HepG2 (cell line): ENCODE measurements at regions not wholly inside any gene's neighbourhood (a gene's known extent, or its start where the extent isn't known, plus 50 kb on each side); places are given as distances from the start of the nearest gene placed in this dataset.

ENCODE experiments used
- ATAC-seq: fragments of 200-7000 bp; cut with Tn5 transposase; 3 replicates; pipeline ENCODE4 v1.9.1; 2020; ENCODE audit warnings: mild to moderate bottlenecking, moderate library complexity
- BruUV-seq: library from RNA; stranded (reverse); fragments of 400-500 nt; replicated peaks from 2 replicates; lab custom pipeline; 2021; lab: Mats Ljungman, UMichigan
- CTCF ChIA-PET: fragments of 300-600 bp; formaldehyde crosslinking; extraction: SDS; loops from one replicate; lab custom pipeline; 2021; ENCODE audit warnings: low total read pairs, inconsistent platforms, low intra/inter-chr PET ratio; lab: Yijun Ruan, JAX
- POLR2A ChIA-PET: fragments of 350-600 bp; sonication (Branson Sonifier 250); formaldehyde crosslinking; loops from one replicate; lab custom pipeline; 2020; ENCODE audit warnings: antibody characterized with exemption, inconsistent platforms; lab: Yijun Ruan, JAX
- DNase-seq: peaks from one replicate; pipeline ENCODE4 v3.0.0-alpha.2; 2015; ENCODE audit warnings: low spot score
- FAIRE-seq: peaks from 3 replicates; lab custom pipeline; 2011; peaks lifted over from hg19 to GRCh38; lab: Jason Lieb, UNC
- H2AFZ ChIP-seq: one replicate; pipeline ENCODE4 v1.6.1; 2011; ENCODE audit warnings: low read length, inconsistent platforms
- H3K27ac ChIP-seq: fragments of 300-600 bp; 3 replicates; pipeline ENCODE4 v1.8.0; 2011; ENCODE audit warnings: mixed run types, mild to moderate bottlenecking, mixed read lengths, low read length, inconsistent platforms; ENCODE audit not compliant: insufficient read depth; ENCODE audit errors: extremely low read length
- H3K27me3 ChIP-seq, 2 experiments: fragments of 200-600 bp in 1 of 2; 2 replicates in 1 of 2; 3 replicates in 1 of 2; pipeline versions ENCODE4 v1.6.0 to v1.8.0; 2011; ENCODE audit warnings: low read length in 2 of 2, mild to moderate bottlenecking in 2 of 2, moderate library complexity in 2 of 2, inconsistent platforms in 1 of 2; ENCODE audit not compliant: insufficient read depth in 2 of 2, control insufficient read depth in 1 of 2
- H3K36me3 ChIP-seq, 2 experiments: fragments of 200-600 bp in 1 of 2; replicated peaks in 1 of 2; 2 replicates in 1 of 2; 3 replicates in 1 of 2; pipeline versions ENCODE4 v1.5.1 to v1.8.0; 2011; ENCODE audit warnings: low read length in 2 of 2, inconsistent platforms in 1 of 2; ENCODE audit not compliant: insufficient read depth in 2 of 2, control insufficient read depth in 1 of 2
- H3K4me1 ChIP-seq: 2 replicates; pipeline ENCODE4 v1.5.1; 2012; ENCODE audit warnings: low read length, inconsistent platforms; ENCODE audit not compliant: insufficient read depth
- H3K4me2 ChIP-seq: 2 replicates; pipeline ENCODE4 v1.6.0; 2011; ENCODE audit warnings: low read depth, low read length, inconsistent platforms
- H3K4me3 ChIP-seq, 3 experiments: fragments of 200-600 bp in 1 of 3; sonication (generic), shearing (Covaris generic) in 1 of 3; replicated peaks in 1 of 3; 2 replicates each; pipeline ENCODE4 v1.5.1; 2011 to 2016; ENCODE audit warnings: low read length in 3 of 3, inconsistent platforms in 2 of 3, low read depth in 2 of 3, mild to moderate bottlenecking in 2 of 3, control low read depth in 1 of 3, mixed read lengths in 1 of 3; ENCODE audit not compliant: insufficient read depth in 1 of 3
- H3K79me2 ChIP-seq: one replicate; pipeline ENCODE4 v1.6.1; 2011; ENCODE audit warnings: low read length, inconsistent platforms; ENCODE audit not compliant: insufficient read depth
- H3K9ac ChIP-seq: 2 replicates; pipeline ENCODE4 v1.6.0; 2011; ENCODE audit warnings: mild to moderate bottlenecking, low read depth, low read length, inconsistent platforms; ENCODE audit not compliant: insufficient read depth
- H3K9me3 ChIP-seq: 2 replicates; pipeline ENCODE4 v1.5.1; 2012; ENCODE audit warnings: mild to moderate bottlenecking, low read length
- H4K20me1 ChIP-seq: 2 replicates; pipeline ENCODE4 v1.6.0; 2011; ENCODE audit warnings: inconsistent platforms, mild to moderate bottlenecking, low read length, moderate library complexity; ENCODE audit not compliant: insufficient read depth
- ATAD3A ChIP-seq: sonication (generic); formaldehyde crosslinking; IDR thresholded peaks from 2 replicates; pipeline ENCODE4 v1.4.0; 2020; ENCODE audit warnings: missing genetic modification reagents
- BCLAF1 ChIP-seq: fragments of 450-650 bp; IDR thresholded peaks from 2 replicates; pipeline ENCODE4 v1.6.1; 2017; ENCODE audit warnings: mild to moderate bottlenecking
- EEA1 ChIP-seq: sonication (generic); formaldehyde crosslinking; IDR thresholded peaks from 2 replicates; pipeline ENCODE4 v1.5.1; 2020; ENCODE audit warnings: mild to moderate bottlenecking, missing genetic modification reagents, borderline replicate concordance
- MAZ ChIP-seq, 2 experiments: sonication (generic) in 1 of 2; formaldehyde crosslinking in 1 of 2; IDR thresholded peaks; 2 replicates each; pipeline versions ENCODE4 v1.5.0 to v1.6.1; 2012 to 2020; ENCODE audit warnings: low read depth in 2 of 2, mild to moderate bottlenecking in 2 of 2, borderline replicate concordance in 1 of 2, improper control_type of control experiment in 1 of 2, low read length in 1 of 2, missing genetic modification reagents in 1 of 2, moderate library complexity in 1 of 2
- POGK ChIP-seq: sonication (generic); formaldehyde crosslinking; conservative IDR thresholded peaks from 2 replicates; pipeline ENCODE4 v1.8.0; 2022; ENCODE audit warnings: mild to moderate bottlenecking, moderate library complexity, missing genetic modification reagents
- PPARG ChIP-seq: conservative IDR thresholded peaks from 2 replicates; pipeline ENCODE4 v1.6.1; 2016; ENCODE audit warnings: missing biosample characterization, missing genetic modification reagents
- SALL2 ChIP-seq: sonication (generic); formaldehyde crosslinking; IDR thresholded peaks from 2 replicates; pipeline ENCODE4 v1.8.1; 2023; ENCODE audit warnings: mild to moderate bottlenecking, missing genetic modification reagents, inconsistent platforms
- SCMH1 ChIP-seq: sonication (generic); formaldehyde crosslinking; IDR thresholded peaks from 2 replicates; pipeline ENCODE4 v1.9.0; 2021; ENCODE audit warnings: missing genetic modification reagents, mild to moderate bottlenecking, borderline replicate concordance
- ZBTB39 ChIP-seq: sonication (generic); formaldehyde crosslinking; IDR thresholded peaks from 2 replicates; pipeline ENCODE4 v1.5.0; 2020; ENCODE audit warnings: missing genetic modification reagents
- ZBTB44 ChIP-seq: sonication (generic); formaldehyde crosslinking; IDR thresholded peaks from 2 replicates; pipeline ENCODE4 v1.4.0; 2020; ENCODE audit warnings: missing genetic modification reagents
- ZMAT5 ChIP-seq: sonication (generic); formaldehyde crosslinking; IDR thresholded peaks from 2 replicates; pipeline ENCODE4 v1.5.0; 2020; ENCODE audit warnings: mild to moderate bottlenecking, low read depth, missing genetic modification reagents, borderline replicate concordance
- ZNF776 ChIP-seq: sonication (generic); formaldehyde crosslinking; IDR thresholded peaks from 2 replicates; pipeline ENCODE4 v1.4.0; 2020; ENCODE audit warnings: mild to moderate bottlenecking, missing genetic modification reagents
- ZNF878 ChIP-seq: sonication (generic); formaldehyde crosslinking; IDR thresholded peaks from 2 replicates; pipeline ENCODE4 v1.8.1; 2023; ENCODE audit warnings: mild to moderate bottlenecking, missing genetic modification reagents, moderate library complexity
- WGBS: methylation state at CpG from one replicate; pipeline ENCODE4 v1.1.6; 2017; ENCODE audit warnings: low lambda C conversion rate; 5-methylcytosine and 5-hydroxymethylcytosine counted together
- in situ Hi-C: cut with HindIII; loops from 2 replicates; pipeline ENCODE4 v1.10.0; 2017; ENCODE audit warnings: low pct_unique_long_range_greater_than_20kb; ENCODE audit not compliant: extremely low pct_ligation_motif_present
- intact Hi-C: fragments of 100-400 bp; cut with micrococcal nuclease; formaldehyde crosslinking; loops from one replicate; pipeline ENCODE4 v1.10.0; 2022; ENCODE audit not compliant: unreplicated experiment

GRCh38 chr1:229769809-229770208 is 143.8 kb downstream of the URB2 start:
- no peak for TF ChIP-seq ZMAT5 (CRISPR knock-in tag)
- no peak for TF ChIP-seq SALL2 (CRISPR knock-in tag)
- no peak for TF ChIP-seq BCLAF1
- no peak for TF ChIP-seq EEA1 (CRISPR knock-in tag)
- TF ChIP-seq ZBTB44 (CRISPR knock-in tag): no peak
- TF ChIP-seq ZNF776 (CRISPR knock-in tag): no peak
- no peak for TF ChIP-seq SCMH1 (CRISPR knock-in tag)
- no peak for TF ChIP-seq POGK (CRISPR knock-in tag)
- no peak for TF ChIP-seq ATAD3A (CRISPR knock-in tag)
- no peak for TF ChIP-seq ZBTB39
- TF ChIP-seq MAZ (IDR thresholded peaks at IDR 0.05; ENCODE audit: borderline replicate concordance, low read depth, low read length): no peak
- no peak for TF ChIP-seq MAZ (CRISPR knock-in tag; IDR thresholded peaks at IDR 0.05; ENCODE audit: low read depth)
- no peak for TF ChIP-seq PPARG (CRISPR knock-in tag)
- no peak for TF ChIP-seq ZNF878 (CRISPR knock-in tag)
- no peak overlapping the region for H2AFZ ChIP-seq
- CTCF ChIA-PET: no interaction called here
- H3K9ac ChIP-seq: no peak overlapping the region
- intact Hi-C loops (no loop called here), in situ Hi-C loops (no loop called here)
- ATAC-seq: no peak
- H3K9me3 ChIP-seq: no peaks in the 10 kb centered on the region
- no peaks in the 10 kb centered on the region for H3K36me3 ChIP-seq
- peaks cover 0 to 16% of the 10 kb centered on the region in 2 experiments; a peak in 2 of 5 replicates for H3K27me3 ChIP-seq
- BruUV-seq: no TSS peak
- H3K27ac ChIP-seq: no peak overlapping the region
- no peaks in the 10 kb centered on the region for H3K4me1 ChIP-seq
- H3K4me2 ChIP-seq: no peak overlapping the region
- POLR2A ChIA-PET: no interaction called here
- no peak for DNase-seq
- H3K4me3 ChIP-seq: no peak overlapping the region
- 15% methylated on average over 5 of the region's 5 CpGs for WGBS
- no peaks in the 10 kb centered on the region for H3K79me2 ChIP-seq
- no peak for FAIRE-seq
- H4K20me1 ChIP-seq: no peaks in the 10 kb centered on the region
